HTR-8/SVneo (cell line): ENCODE measurements at regions not wholly inside any gene's neighbourhood (a gene's known extent, or its start where the extent isn't known, plus 50 kb on each side); places are given as distances from the start of the nearest gene placed in this dataset.
"Not testable (repeated sequence)": the region's sequence is repeated elsewhere in the genome, so short reads cannot be mapped to it uniquely, and the experiment has no call there.

ENCODE experiments used
- DNase-seq: peaks from one replicate; pipeline ENCODE4 v3.0.0; 2011; ENCODE audit warnings: low spot score, mixed read lengths; ENCODE audit not compliant: insufficient read length
- FAIRE-seq: peaks from 2 replicates; lab custom pipeline; 2011; peaks lifted over from hg19 to GRCh38; lab: Jason Lieb, UNC

- DNase-seq, FAIRE-seq: not testable (repeated sequence)
Measured at GRCh38 chr7:112592565-112593263, 111.9 kb downstream of the LSMEM1 start.

GRCh38 chr7:112594397-112594796 is 113.6 kb downstream of the LSMEM1 start:
- DNase-seq, result no peak
- no peak for FAIRE-seq

GRCh38 chr7:112596260-112596659 is 115.5 kb downstream of the LSMEM1 start:
- FAIRE-seq, result no peak
- peak; percentile 1 for DNase-seq

- DNase-seq (no peak), FAIRE-seq (no peak)
Measured at GRCh38 chr7:112596981-112597380, 116.2 kb downstream of the LSMEM1 start.

GRCh38 chr7:112603673-112604072 is 122.9 kb downstream of the LSMEM1 start:
- DNase-seq, result no peak
- FAIRE-seq, result no peak

- DNase-seq, result no peak
- no peak for FAIRE-seq
Measured at GRCh38 chr7:112610636-112611035, 129.8 kb downstream of the LSMEM1 start.

GRCh38 chr7:112615701-112616100 is 134.9 kb downstream of the LSMEM1 start:
- no peak for DNase-seq
- FAIRE-seq, result no peak

- FAIRE-seq, result no peak
Measured at GRCh38 chr7:112616295-112616694, 135.5 kb downstream of the LSMEM1 start.

GRCh38 chr7:112619343-112619742 is 138.6 kb downstream of the LSMEM1 start:
- DNase-seq (no peak), FAIRE-seq (no peak)

More at GRCh38 chr7:112616295-112616694, 135.5 kb downstream of the LSMEM1 start:
- no peak for DNase-seq

GRCh38 chr7:112622159-112622715 is 141.4 kb downstream of the LSMEM1 start:
- no peak for FAIRE-seq
- no peak for DNase-seq

GRCh38 chr7:112624416-112624815 is 143.6 kb downstream of the LSMEM1 start:
- FAIRE-seq (no peak), DNase-seq (no peak)

- DNase-seq (no peak), FAIRE-seq (no peak)
Measured at GRCh38 chr7:112630565-112630964, 149.8 kb downstream of the LSMEM1 start.

GRCh38 chr7:112634107-112634506 is 153.3 kb downstream of the LSMEM1 start:
- FAIRE-seq, result no peak

GRCh38 chr7:112635742-112636141 is 154.5 kb downstream of the TMEM168 start:
- FAIRE-seq, result no peak
- no peak for DNase-seq

More at GRCh38 chr7:112634107-112634506, 153.3 kb downstream of the LSMEM1 start:
- DNase-seq, result no peak

- FAIRE-seq (no peak), DNase-seq (no peak)
Measured at GRCh38 chr7:112638675-112639400, 151.4 kb downstream of the TMEM168 start.

- DNase-seq (no peak), FAIRE-seq (no peak)
Measured at GRCh38 chr7:112640685-112641084, 149.5 kb downstream of the TMEM168 start.

- FAIRE-seq (no peak), DNase-seq (no peak)
Measured at GRCh38 chr7:112646783-112647182, 143.4 kb downstream of the TMEM168 start.

- no peak for DNase-seq
Measured at GRCh38 chr7:112648781-112649180, 141.4 kb downstream of the TMEM168 start.

GRCh38 chr7:112649560-112649959 is 140.6 kb downstream of the TMEM168 start:
- FAIRE-seq (no peak), DNase-seq (no peak)

More at GRCh38 chr7:112648781-112649180, 141.4 kb downstream of the TMEM168 start:
- FAIRE-seq, result no peak

- FAIRE-seq (no peak), DNase-seq (no peak)
Measured at GRCh38 chr7:112654322-112655216, 135.6 kb downstream of the TMEM168 start.
